Neural cell (in vitro differentiated cells): ENCODE measurements at regions not wholly inside any gene's neighbourhood (a gene's known extent, or its start where the extent isn't known, plus 50 kb on each side); places are given as distances from the start of the nearest gene placed in this dataset.

ENCODE experiments used
- H2AFZ ChIP-seq: fragments of 200-600, 300-800 bp; sonication (generic), shearing (Covaris generic); 2 replicates; pipeline ENCODE4 v1.6.0; 2014; ENCODE audit warnings: low read depth, mild to moderate bottlenecking, antibody characterized with exemption, low read length, moderate library complexity
- H3F3A ChIP-seq: fragments of 200-600 bp; shearing (Covaris generic); 2 replicates; pipeline ENCODE4 v1.6.1; 2016; ENCODE audit warnings: mild to moderate bottlenecking, moderate library complexity, mixed read lengths, antibody characterized with exemption, low read length; ENCODE audit not compliant: insufficient read depth, poor library complexity, severe bottlenecking
- H3K27ac ChIP-seq: fragments of 200-600, 300-800 bp; sonication (generic), shearing (Covaris generic); 2 replicates; pipeline ENCODE4 v1.5.1; 2014; ENCODE audit warnings: mild to moderate bottlenecking, low read length, moderate library complexity
- H3K27me3 ChIP-seq: fragments of 300-800, 200-600 bp; sonication (generic), shearing (Covaris generic); 2 replicates; pipeline ENCODE4 v1.6.0; 2014; ENCODE audit warnings: mild to moderate bottlenecking, low read depth, low read length, moderate library complexity; ENCODE audit not compliant: insufficient read depth
- H3K36me3 ChIP-seq: fragments of 300-800, 200-600 bp; sonication (generic), shearing (Covaris generic); 2 replicates; pipeline ENCODE4 v1.5.1; 2014; ENCODE audit warnings: mild to moderate bottlenecking, antibody characterized with exemption, low read length, moderate library complexity; ENCODE audit not compliant: insufficient read depth
- H3K4me2 ChIP-seq: fragments of 300-800, 200-600 bp; sonication (generic), shearing (Covaris generic); 2 replicates; pipeline ENCODE4 v1.6.0; 2014; ENCODE audit warnings: mild to moderate bottlenecking, low read length
- H3K4me3 ChIP-seq: fragments of 300-800, 200-600 bp; sonication (generic), shearing (Covaris generic); 2 replicates; pipeline ENCODE4 v1.5.1; 2014; ENCODE audit warnings: mild to moderate bottlenecking, low read length, moderate library complexity
- H3K79me2 ChIP-seq: fragments of 200-600 bp; shearing (Covaris generic); replicated peaks from 2 replicates; pipeline ENCODE4 v1.6.0; 2014; ENCODE audit warnings: mild to moderate bottlenecking, low read length, moderate library complexity; ENCODE audit not compliant: insufficient read depth
- H3K9ac ChIP-seq: fragments of 300-800, 200-600 bp; sonication (generic), shearing (Covaris generic); 2 replicates; pipeline ENCODE4 v1.6.1; 2016; ENCODE audit warnings: mild to moderate bottlenecking, low read length, mixed read lengths
- H3K9me2 ChIP-seq: fragments of 200-600 bp; shearing (Covaris generic); 2 replicates; pipeline ENCODE4 v1.6.1; 2016; ENCODE audit warnings: mild to moderate bottlenecking, low read length, mixed read lengths; ENCODE audit not compliant: insufficient read depth
- H3K9me3 ChIP-seq: fragments of 200-600, 300-800 bp; sonication (generic), shearing (Covaris generic); 2 replicates; pipeline ENCODE4 v1.6.1; 2016; ENCODE audit warnings: mild to moderate bottlenecking, mixed run types, low read length, moderate library complexity, mixed read lengths
- H4K20me1 ChIP-seq: fragments of 200-600 bp; shearing (Covaris generic); 2 replicates; pipeline ENCODE4 v1.6.1; 2016; ENCODE audit warnings: mild to moderate bottlenecking, mixed run types; ENCODE audit not compliant: insufficient read depth
- CTCF ChIP-seq: fragments of 450-650 bp; IDR thresholded peaks from 2 replicates; pipeline ENCODE4 v1.5.1; 2014; ENCODE audit warnings: antibody characterized with exemption, mild to moderate bottlenecking, moderate library complexity; ENCODE audit not compliant: poor library complexity, severe bottlenecking
- EP300 ChIP-seq: fragments of 450-650 bp; conservative IDR thresholded peaks from 2 replicates; pipeline ENCODE4 v1.6.1; 2014; ENCODE audit warnings: antibody characterized with exemption, mild to moderate bottlenecking, moderate library complexity; ENCODE audit not compliant: poor library complexity, severe bottlenecking
- EZH2 ChIP-seq: fragments of 200-600, 300-800 bp; shearing (Covaris generic), sonication (generic); IDR thresholded peaks from 2 replicates; pipeline ENCODE4 v1.6.1; 2014; ENCODE audit warnings: antibody characterized with exemption, low read length, borderline replicate concordance, mild to moderate bottlenecking; ENCODE audit not compliant: insufficient read depth, poor library complexity, severe bottlenecking
- MXI1 ChIP-seq: fragments of 450-650 bp; conservative IDR thresholded peaks from 2 replicates; pipeline ENCODE4 v1.6.1; 2014; ENCODE audit warnings: antibody characterized with exemption, mild to moderate bottlenecking; ENCODE audit not compliant: poor library complexity, severe bottlenecking
- POLR2AphosphoS5 ChIP-seq: IDR thresholded peaks from 2 replicates; pipeline ENCODE4 v1.6.1; 2012
- RAD21 ChIP-seq: fragments of 450-650 bp; conservative IDR thresholded peaks from 2 replicates; pipeline ENCODE4 v1.6.1; 2014; ENCODE audit warnings: antibody characterized with exemption, mild to moderate bottlenecking, moderate library complexity
- REST ChIP-seq: IDR thresholded peaks from 2 replicates; pipeline ENCODE4 v1.6.1; 2012; ENCODE audit warnings: borderline replicate concordance
- SMC3 ChIP-seq: fragments of 450-650 bp; conservative IDR thresholded peaks from 2 replicates; pipeline ENCODE4 v1.6.1; 2014; ENCODE audit warnings: antibody characterized with exemption, mild to moderate bottlenecking, moderate library complexity; ENCODE audit not compliant: poor library complexity
- TAF1 ChIP-seq: IDR thresholded peaks from 2 replicates; pipeline ENCODE4 v1.6.1; 2012; ENCODE audit warnings: low read depth

GRCh38 chr10:105793071-105793470 lies 1152.0 kb downstream of the SORCS3 start:
- Histone ChIP-seq H3K27me3 (no peaks in the 10 kb centered on the region), H3K27ac (no peak overlapping the region), H4K20me1 (no peaks in the 10 kb centered on the region), H3K9me2 (no peaks in the 10 kb centered on the region), H3K4me3 (no peak overlapping the region), H3K9ac (no peak overlapping the region), H2AFZ (no peak overlapping the region), H3F3A (no peaks in the 10 kb centered on the region), H3K36me3 (no peaks in the 10 kb centered on the region), H3K9me3 (no peaks in the 10 kb centered on the region), H3K4me2 (no peak overlapping the region), H3K79me2 (no peaks in the 10 kb centered on the region)
- TF ChIP-seq POLR2AphosphoS5 (no peak), TAF1 (no peak)

GRCh38 chr10:105785721-105786120 lies 1144.6 kb downstream of the SORCS3 start:
- H3K27ac ChIP-seq, result no peak overlapping the region
- H3K27me3 ChIP-seq, result no peaks in the 10 kb centered on the region
- no peaks in the 10 kb centered on the region for H3K79me2 ChIP-seq
- H3K4me3 ChIP-seq, result no peak overlapping the region
- no peak overlapping the region for H2AFZ ChIP-seq
- no peaks in the 10 kb centered on the region for H3K9me2 ChIP-seq
- H3K4me2 ChIP-seq, result no peak overlapping the region
- no peaks in the 10 kb centered on the region for H3K36me3 ChIP-seq
- TF ChIP-seq RAD21 (no peak), TAF1 (no peak), EZH2 (no peak), MXI1 (no peak), SMC3 (no peak), CTCF (no peak), REST (no peak), EP300 (no peak), POLR2AphosphoS5 (no peak)
- no peak overlapping the region for H3K9ac ChIP-seq
- no peaks in the 10 kb centered on the region for H3F3A ChIP-seq
- H4K20me1 ChIP-seq, result no peaks in the 10 kb centered on the region
- H3K9me3 ChIP-seq, result no peaks in the 10 kb centered on the region

GRCh38 chr10:105783936-105784483 lies 1142.9 kb downstream of the SORCS3 start:
- Histone ChIP-seq H3K4me3 (no peak overlapping the region), H3K36me3 (no peaks in the 10 kb centered on the region)

More at GRCh38 chr10:105783936-105784483, 1142.9 kb downstream of the SORCS3 start:
- H3K9me3 ChIP-seq, result no peaks in the 10 kb centered on the region
- H4K20me1 ChIP-seq, result no peaks in the 10 kb centered on the region
- no peaks in the 10 kb centered on the region for H3F3A ChIP-seq
- H3K9me2 ChIP-seq, result no peaks in the 10 kb centered on the region
- no peak overlapping the region for H3K4me2 ChIP-seq
- H3K9ac ChIP-seq, result no peak overlapping the region
- no peaks in the 10 kb centered on the region for H3K27me3 ChIP-seq
- H2AFZ ChIP-seq, result no peak overlapping the region
- no peaks in the 10 kb centered on the region for H3K79me2 ChIP-seq
- no peak for TF ChIP-seq EZH2
- no peak for TF ChIP-seq MXI1
- TF ChIP-seq TAF1, result no peak
- no peak for TF ChIP-seq POLR2AphosphoS5
- TF ChIP-seq REST, result no peak
- TF ChIP-seq RAD21, result no peak
- TF ChIP-seq EP300, result no peak
- no peak for TF ChIP-seq SMC3
- TF ChIP-seq CTCF, result no peak
- H3K27ac ChIP-seq, result no peak overlapping the region
